CD14-positive monocyte (primary cell): ENCODE measurements at regions not wholly inside any gene's neighbourhood (a gene's known extent, or its start where the extent isn't known, plus 50 kb on each side); places are given as distances from the start of the nearest gene placed in this dataset.

Experiments used
- DNase-seq, 3 donors: peaks; one replicate each; pipeline ENCODE4 v3.0.0-alpha.2; 2011 to 2022
- H2AFZ ChIP-seq: 2 replicates; pipeline ENCODE4 v1.6.0; 2012; ENCODE audit warnings: mild to moderate bottlenecking, low read depth, low read length, inconsistent platforms; ENCODE audit not compliant: insufficient read depth, poor library complexity, severe bottlenecking
- H3K27ac ChIP-seq, 2 donors: 1 replicate in 1 of 2; 2 replicates in 1 of 2; pipeline ENCODE4 v1.5.1; 2012 to 2013; ENCODE audit warnings: low read length in 2 of 2, control low read depth in 1 of 2, inconsistent platforms in 1 of 2, low read depth in 1 of 2, mild to moderate bottlenecking in 1 of 2
- H3K27me3 ChIP-seq, 2 donors: one replicate each; pipeline versions ENCODE4 v1.6.0 to v1.6.1; 2011 to 2013; ENCODE audit warnings: low read length in 2 of 2; ENCODE audit not compliant: control insufficient read depth in 2 of 2, insufficient read depth in 2 of 2
- H3K36me3 ChIP-seq, 2 donors: replicated peaks in 1 of 2; 1 replicate in 1 of 2; 2 replicates in 1 of 2; pipeline versions ENCODE4 v1.5.1 to v1.6.1; 2012 to 2013; ENCODE audit warnings: low read length in 2 of 2, control low read depth in 1 of 2, inconsistent platforms in 1 of 2, mild to moderate bottlenecking in 1 of 2; ENCODE audit not compliant: insufficient read depth in 2 of 2, control insufficient read depth in 1 of 2
- H3K4me1 ChIP-seq, 2 donors: 1 replicate in 1 of 2; 2 replicates in 1 of 2; pipeline versions ENCODE4 v1.5.1 to v1.6.1; 2012 to 2013; ENCODE audit warnings: low read length in 2 of 2, control low read depth in 1 of 2, inconsistent platforms in 1 of 2, mild to moderate bottlenecking in 1 of 2, moderate library complexity in 1 of 2; ENCODE audit not compliant: insufficient read depth in 2 of 2, control insufficient read depth in 1 of 2
- H3K4me2 ChIP-seq: replicated peaks from 2 replicates; pipeline ENCODE3; 2012; ENCODE audit warnings: low read length, moderate library complexity, mild to moderate bottlenecking; ENCODE audit not compliant: poor library complexity, severe bottlenecking; ENCODE audit errors: extremely low read depth
- H3K4me3 ChIP-seq, 3 experiments: fragments of 200-600 bp in 1 of 3; sonication (generic) in 1 of 3; replicated peaks in 1 of 3; 1 replicate in 2 of 3; 2 replicates in 1 of 3; pipeline ENCODE4 v1.5.1; 2011 to 2013; ENCODE audit warnings: low read length in 3 of 3, mild to moderate bottlenecking in 3 of 3, control low read depth in 2 of 3, low read depth in 2 of 3, inconsistent platforms in 1 of 3, moderate library complexity in 1 of 3
- H3K79me2 ChIP-seq: 2 replicates; pipeline ENCODE4 v1.6.0; 2012; ENCODE audit warnings: mild to moderate bottlenecking, control low read depth, inconsistent platforms, low read length, moderate library complexity; ENCODE audit not compliant: insufficient read depth
- H3K9ac ChIP-seq: 2 replicates; pipeline ENCODE4 v1.6.0; 2017; ENCODE audit warnings: low read length, mild to moderate bottlenecking; ENCODE audit not compliant: insufficient read depth, poor library complexity, severe bottlenecking
- H3K9me3 ChIP-seq, 2 donors: replicated peaks in 1 of 2; 1 replicate in 1 of 2; 2 replicates in 1 of 2; pipeline versions ENCODE4 v1.5.1 to v1.6.1; 2012 to 2013; ENCODE audit warnings: low read length in 2 of 2, control low read depth in 1 of 2; ENCODE audit not compliant: control insufficient read depth in 1 of 2, insufficient read depth in 1 of 2
- H4K20me1 ChIP-seq: 2 replicates; pipeline ENCODE4 v1.6.0; 2012; ENCODE audit warnings: mild to moderate bottlenecking, low read length, control low read depth, moderate library complexity; ENCODE audit not compliant: insufficient read depth
- H3K27ac Mint-ChIP-seq, 7 donors: one replicate each; pipeline ENCODE4 v1.8.0; 2020; ENCODE audit warnings: mild to moderate bottlenecking in 7 of 7, mixed read lengths in 7 of 7, moderate library complexity in 6 of 7, inconsistent platforms in 2 of 7
- H3K27me3 Mint-ChIP-seq, 3 donors: one replicate each; pipeline ENCODE4 v1.8.0; 2021 to 2022; ENCODE audit warnings: low read depth in 3 of 3, mild to moderate bottlenecking in 3 of 3, mixed read lengths in 3 of 3, moderate library complexity in 3 of 3, inconsistent platforms in 1 of 3
- H3K36me3 Mint-ChIP-seq, 2 donors: one replicate each; pipeline ENCODE4 v1.8.0; 2020; ENCODE audit warnings: mixed read lengths in 2 of 2, inconsistent platforms in 1 of 2, mild to moderate bottlenecking in 1 of 2
- H3K4me1 Mint-ChIP-seq: one replicate; pipeline ENCODE4 v1.8.0; 2020; ENCODE audit warnings: mild to moderate bottlenecking, mixed read lengths
- H3K4me3 Mint-ChIP-seq, 2 donors: one replicate each; pipeline ENCODE4 v1.8.0; 2020; ENCODE audit warnings: mild to moderate bottlenecking in 2 of 2, mixed read lengths in 2 of 2, moderate library complexity in 1 of 2
- H3K9me3 Mint-ChIP-seq, 7 donors: one replicate each; pipeline ENCODE4 v1.8.0; 2020 to 2022; ENCODE audit warnings: mixed read lengths in 7 of 7, mild to moderate bottlenecking in 6 of 7, moderate library complexity in 6 of 7, inconsistent platforms in 2 of 7
- WGBS: methylation state at CpG from one replicate; pipeline ENCODE4 v1.1.5; 2013; ENCODE audit warnings: missing lambda C conversion rate; ENCODE audit not compliant: insufficient coverage; 5-methylcytosine and 5-hydroxymethylcytosine counted together
- intact Hi-C, 2 donors: fragments of 100-400 bp; cut with micrococcal nuclease; formaldehyde crosslinking; loops; one replicate each; pipeline versions ENCODE4 v1.15.0 to v1.15.1; 2023
- TF ChIP-seq, protein P1 (sequence below): fragments of 200-600 bp; IDR thresholded peaks from one replicate; pipeline ENCODE4 v1.8.0; 2022; ENCODE audit warnings: antibody characterized with exemption, mild to moderate bottlenecking

DNA sequence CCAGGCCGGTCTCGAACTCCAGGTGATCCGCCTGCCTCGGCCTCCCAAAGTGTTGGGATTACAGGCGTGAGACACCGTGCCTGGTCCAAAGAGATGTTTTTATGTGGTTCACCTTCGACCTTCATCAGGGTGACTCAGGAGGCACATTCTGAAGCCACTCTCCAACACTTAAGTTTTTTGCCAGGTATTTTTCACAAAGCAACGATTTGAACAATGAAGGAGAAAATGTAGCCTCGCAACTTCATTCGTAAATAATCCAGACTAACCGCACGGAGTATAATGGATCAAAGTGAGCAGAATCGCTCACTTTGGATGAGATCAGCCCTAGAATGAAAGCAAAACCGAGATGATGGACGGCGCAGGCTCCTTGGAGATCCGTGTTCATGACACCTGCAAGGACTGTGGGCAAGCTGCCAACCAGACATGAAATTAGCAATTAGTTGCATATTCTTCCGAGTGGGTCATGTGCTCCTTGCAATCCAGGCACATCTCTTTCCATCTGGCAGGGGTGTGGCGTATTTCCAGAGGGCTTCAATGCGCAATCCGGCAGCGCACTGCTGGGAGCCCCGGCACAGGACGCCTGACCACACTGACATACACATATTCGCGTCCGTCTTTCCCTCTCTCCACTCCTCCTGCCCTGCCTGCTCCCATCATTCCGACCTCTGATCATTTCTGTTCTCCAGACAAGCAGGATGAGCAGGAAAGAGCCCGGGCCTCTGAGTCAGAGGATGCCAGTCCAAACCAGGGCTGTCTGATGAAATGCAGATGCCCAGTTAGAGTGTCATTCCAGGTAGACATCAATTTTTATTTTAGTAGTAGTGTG lies 148.4 kb downstream of the KLF6 start:
- intact Hi-C loops, result no loop called here
- no peaks in the 10 kb centered on the region for H3K36me3 ChIP-seq
- peaks cover 5% of the 10 kb centered on the region for H3K4me1 Mint-ChIP-seq
- no peak overlapping the region for H2AFZ ChIP-seq
- H3K27ac ChIP-seq, result no peak overlapping the region
- peaks cover 5 to 10% (median 5%) of the 10 kb centered on the region in 3 donors for H3K27me3 Mint-ChIP-seq
- DNase-seq, result no peak
- H3K27ac Mint-ChIP-seq, result no peak overlapping the region
- H3K4me1 ChIP-seq, result no peaks in the 10 kb centered on the region
- no peak overlapping the region for H3K4me3 Mint-ChIP-seq
- H3K4me3 ChIP-seq, result no peak overlapping the region
- no peaks in the 10 kb centered on the region for H3K27me3 ChIP-seq
- no peaks in the 10 kb centered on the region for H3K36me3 Mint-ChIP-seq
- no peak overlapping the region for H3K4me2 ChIP-seq
- WGBS, result 97% methylated on average over 26 of the region's 29 CpGs
- TF ChIP-seq, protein P1, sequence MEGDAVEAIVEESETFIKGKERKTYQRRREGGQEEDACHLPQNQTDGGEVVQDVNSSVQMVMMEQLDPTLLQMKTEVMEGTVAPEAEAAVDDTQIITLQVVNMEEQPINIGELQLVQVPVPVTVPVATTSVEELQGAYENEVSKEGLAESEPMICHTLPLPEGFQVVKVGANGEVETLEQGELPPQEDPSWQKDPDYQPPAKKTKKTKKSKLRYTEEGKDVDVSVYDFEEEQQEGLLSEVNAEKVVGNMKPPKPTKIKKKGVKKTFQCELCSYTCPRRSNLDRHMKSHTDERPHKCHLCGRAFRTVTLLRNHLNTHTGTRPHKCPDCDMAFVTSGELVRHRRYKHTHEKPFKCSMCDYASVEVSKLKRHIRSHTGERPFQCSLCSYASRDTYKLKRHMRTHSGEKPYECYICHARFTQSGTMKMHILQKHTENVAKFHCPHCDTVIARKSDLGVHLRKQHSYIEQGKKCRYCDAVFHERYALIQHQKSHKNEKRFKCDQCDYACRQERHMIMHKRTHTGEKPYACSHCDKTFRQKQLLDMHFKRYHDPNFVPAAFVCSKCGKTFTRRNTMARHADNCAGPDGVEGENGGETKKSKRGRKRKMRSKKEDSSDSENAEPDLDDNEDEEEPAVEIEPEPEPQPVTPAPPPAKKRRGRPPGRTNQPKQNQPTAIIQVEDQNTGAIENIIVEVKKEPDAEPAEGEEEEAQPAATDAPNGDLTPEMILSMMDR, result no peak
- no peaks in the 10 kb centered on the region for H3K79me2 ChIP-seq
- H3K9ac ChIP-seq, result no peak overlapping the region
- H4K20me1 ChIP-seq, result no peaks in the 10 kb centered on the region
- no peaks in the 10 kb centered on the region for H3K9me3 ChIP-seq
- peaks cover 0 to 8% (median 2%) of the 10 kb centered on the region in 7 donors for H3K9me3 Mint-ChIP-seq

DNA sequence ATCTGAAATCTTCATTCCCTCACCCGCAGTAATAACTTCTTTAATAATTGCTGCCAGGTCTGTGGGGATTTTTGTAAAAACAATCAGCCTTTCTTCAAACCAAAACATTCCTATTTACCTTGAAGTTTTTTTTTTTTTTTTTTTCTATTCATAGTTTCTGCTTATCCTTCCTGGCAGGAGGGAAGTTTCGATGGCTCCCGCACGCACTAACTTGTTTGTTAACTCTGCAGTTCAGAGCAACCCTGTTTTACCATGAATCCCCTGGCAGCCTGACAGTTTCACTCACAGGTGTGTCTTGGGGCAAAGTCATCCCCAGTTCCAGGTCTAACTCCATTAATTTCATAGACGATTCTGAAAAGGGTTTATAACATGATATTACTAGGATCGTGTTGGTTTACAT lies 149.3 kb downstream of the KLF6 start:
- no peak overlapping the region for H2AFZ ChIP-seq
- no peaks in the 10 kb centered on the region for H4K20me1 ChIP-seq
- H3K4me3 ChIP-seq, result no peak overlapping the region
- H3K79me2 ChIP-seq, result no peaks in the 10 kb centered on the region
- H3K9me3 ChIP-seq, result no peaks in the 10 kb centered on the region
- no peaks in the 10 kb centered on the region for H3K27me3 ChIP-seq
- Mint-ChIP-seq H3K4me1 (no peaks in the 10 kb centered on the region), H3K27ac (no peak overlapping the region), H3K36me3 (no peaks in the 10 kb centered on the region), H3K4me3 (no peak overlapping the region), H3K27me3 (peaks cover 6 to 10% (median 6%) of the 10 kb centered on the region in 3 donors), H3K9me3 (peaks cover 0 to 8% (median 1%) of the 10 kb centered on the region in 7 donors)
- H3K4me1 ChIP-seq, result no peaks in the 10 kb centered on the region
- no peak overlapping the region for H3K27ac ChIP-seq
- TF ChIP-seq, protein P1, result no peak
- no peak overlapping the region for H3K4me2 ChIP-seq
- no peaks in the 10 kb centered on the region for H3K36me3 ChIP-seq
- DNase-seq, result no peak
- intact Hi-C loops, result no loop called here
- WGBS, result 100% methylated on average over 2 of the region's 6 CpGs
- H3K9ac ChIP-seq, result no peak overlapping the region
